Adrenal gland (tissue), 9 donors: ENCODE measurements at regions not wholly inside any gene's neighbourhood (a gene's known extent, or its start where the extent isn't known, plus 50 kb on each side); places are given as distances from the start of the nearest gene placed in this dataset.

Experiments
- DNase-seq, 7 donors: peaks; one replicate each; pipeline ENCODE4 v3.0.0-alpha.2; 2019 to 2020
- H3K27ac ChIP-seq, 5 donors: fragments of 200-600 bp; sonication (generic) in 4 of 5; 1 replicate in 3 of 5; 2 replicates in 2 of 5; pipeline versions ENCODE4 v1.5.1 to v1.8.0; 2016 to 2020; ENCODE audit warnings: mild to moderate bottlenecking in 1 of 5
- H3K27me3 ChIP-seq: fragments of 200-600 bp; 2 replicates; pipeline ENCODE4 v1.8.0; 2021
- H3K36me3 ChIP-seq, 2 donors: fragments of 200-600 bp; replicated peaks in 1 of 2; 1 replicate in 1 of 2; 2 replicates in 1 of 2; pipeline versions ENCODE4 v1.5.1 to v1.8.0; 2018 to 2022
- H3K4me1 ChIP-seq, 2 donors: fragments of 200-600 bp; replicated peaks in 1 of 2; 1 replicate in 1 of 2; 2 replicates in 1 of 2; pipeline versions ENCODE4 v1.5.1 to v1.8.0; 2018 to 2021
- H3K4me3 ChIP-seq, 4 donors: fragments of 200-600 bp; sonication (generic) in 3 of 4; one replicate each; pipeline ENCODE4 v1.5.1; 2016 to 2018
- H3K9me3 ChIP-seq, 3 donors: fragments of 200-600 bp; sonication (generic) in 1 of 3; replicated peaks in 1 of 3; 1 replicate in 2 of 3; 2 replicates in 1 of 3; pipeline versions ENCODE4 v1.5.1 to v1.8.0; 2016 to 2021
- POLR2A ChIP-seq, 2 donors: fragments of 450-650 bp; IDR thresholded peaks; one replicate each; pipeline ENCODE4 v1.6.1; 2017; ENCODE audit warnings: antibody characterized with exemption in 2 of 2, mild to moderate bottlenecking in 2 of 2, moderate library complexity in 1 of 2
- WGBS, 4 donors: extraction: QIAGEN DNeasy Blood & Tissue Kit in 2 of 4; methylation state at CpG; one replicate each; pipeline versions ENCODE4 v1.1.5 to v1.1.7; 2013 to 2017; 5-methylcytosine and 5-hydroxymethylcytosine counted together
- intact Hi-C, 2 donors: fragments of 100-400 bp; cut with DNase I; formaldehyde crosslinking; loops; one replicate each; pipeline versions ENCODE4 v1.14.1 to v1.15.0; 2022 to 2023
- TF ChIP-seq, protein P1 (sequence below), 6 experiments: fragments of 450-650 bp in 4 of 6; fragments of 200-600 bp in 2 of 6; sonication (generic) in 1 of 6; IDR thresholded peaks; 1 replicate in 5 of 6; 2 replicates in 1 of 6; pipeline versions ENCODE4 v1.5.1 to v1.8.0; 2016 to 2021; ENCODE audit warnings: antibody characterized with exemption in 6 of 6, mild to moderate bottlenecking in 2 of 6, moderate library complexity in 1 of 6
- donor health status: healthy with polysubstance abuse.
- donor health status: Bipolar disorder and iron deficiency.
- donor health status: DM: yes; HTN: yes; CAD: no.
- donor health status: DM: no; HTN: no; CAD: no.
- donor health status: DM: no; HTN: no; CAD: no.

GRCh38 chr10:21061184-21061583, 164.1 kb upstream of the NEBL start:
- Histone ChIP-seq H3K4me3 (no peak overlapping the region), H3K27ac (no peak overlapping the region), H3K27me3 (no peaks in the 10 kb centered on the region), H3K36me3 (no peaks in the 10 kb centered on the region), H3K4me1 (no peaks in the 10 kb centered on the region), H3K9me3 (peaks cover 0 to 10% (median 0%) of the 10 kb centered on the region in 3 donors)
- no peak for DNase-seq
- 87 to 95% (median 90%) methylated on average over 2 of the region's 2 CpGs for WGBS, 4 donors
- TF ChIP-seq, protein P1, sequence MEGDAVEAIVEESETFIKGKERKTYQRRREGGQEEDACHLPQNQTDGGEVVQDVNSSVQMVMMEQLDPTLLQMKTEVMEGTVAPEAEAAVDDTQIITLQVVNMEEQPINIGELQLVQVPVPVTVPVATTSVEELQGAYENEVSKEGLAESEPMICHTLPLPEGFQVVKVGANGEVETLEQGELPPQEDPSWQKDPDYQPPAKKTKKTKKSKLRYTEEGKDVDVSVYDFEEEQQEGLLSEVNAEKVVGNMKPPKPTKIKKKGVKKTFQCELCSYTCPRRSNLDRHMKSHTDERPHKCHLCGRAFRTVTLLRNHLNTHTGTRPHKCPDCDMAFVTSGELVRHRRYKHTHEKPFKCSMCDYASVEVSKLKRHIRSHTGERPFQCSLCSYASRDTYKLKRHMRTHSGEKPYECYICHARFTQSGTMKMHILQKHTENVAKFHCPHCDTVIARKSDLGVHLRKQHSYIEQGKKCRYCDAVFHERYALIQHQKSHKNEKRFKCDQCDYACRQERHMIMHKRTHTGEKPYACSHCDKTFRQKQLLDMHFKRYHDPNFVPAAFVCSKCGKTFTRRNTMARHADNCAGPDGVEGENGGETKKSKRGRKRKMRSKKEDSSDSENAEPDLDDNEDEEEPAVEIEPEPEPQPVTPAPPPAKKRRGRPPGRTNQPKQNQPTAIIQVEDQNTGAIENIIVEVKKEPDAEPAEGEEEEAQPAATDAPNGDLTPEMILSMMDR (IDR thresholded peaks at IDR 0.05): no peak
- TF ChIP-seq POLR2A (IDR thresholded peaks at IDR 0.05): no peak
- intact Hi-C loops: no loop called here

- Histone ChIP-seq H3K4me3 (no peak overlapping the region), H3K27me3 (no peaks in the 10 kb centered on the region), H3K4me1 (no peaks in the 10 kb centered on the region), H3K27ac (no peak overlapping the region), H3K9me3 (peaks cover 0 to 10% (median 0%) of the 10 kb centered on the region in 3 donors), H3K36me3 (no peaks in the 10 kb centered on the region)
- WGBS, 4 donors: 70 to 79% (median 76%) methylated on average over 4 of the region's 4 CpGs
- intact Hi-C loops: no loop called here
- DNase-seq: no peak
- TF ChIP-seq, protein P1 (IDR thresholded peaks at IDR 0.05): no peak
- TF ChIP-seq POLR2A (IDR thresholded peaks at IDR 0.05): no peak
Observed at GRCh38 chr10:21060626-21061025, 163.5 kb upstream of the NEBL start.

DNA sequence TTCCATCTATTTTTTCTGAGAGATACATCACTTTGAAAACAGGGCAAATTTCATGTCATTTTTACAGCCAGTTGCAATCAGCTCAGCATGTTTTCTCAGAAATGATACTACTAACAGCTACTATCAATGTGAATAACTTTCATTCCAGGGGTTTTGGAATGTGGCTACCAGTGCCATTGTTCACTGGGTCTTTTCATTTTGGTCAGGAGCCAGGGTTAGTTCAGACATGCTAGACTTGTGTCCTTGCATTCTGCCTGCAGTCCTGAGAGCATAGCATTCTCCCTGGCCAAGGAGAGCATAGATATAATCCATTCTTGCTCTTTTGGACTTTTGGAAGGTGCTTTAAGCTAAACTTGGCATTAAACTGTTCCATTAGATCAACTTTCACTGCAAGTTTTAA, 160.9 kb upstream of the NEBL start:
- Histone ChIP-seq H3K27ac (no peak overlapping the region), H3K27me3 (no peaks in the 10 kb centered on the region), H3K4me1 (no peaks in the 10 kb centered on the region), H3K9me3 (peaks cover 0 to 10% (median 0%) of the 10 kb centered on the region in 3 donors), H3K4me3 (no peak overlapping the region), H3K36me3 (no peaks in the 10 kb centered on the region)
- TF ChIP-seq, protein P1 (IDR thresholded peaks at IDR 0.05): no peak
- no peak for TF ChIP-seq POLR2A (IDR thresholded peaks at IDR 0.05)
- no peak for DNase-seq
- intact Hi-C loops: no loop called here

- Histone ChIP-seq H3K27ac (no peak overlapping the region), H3K36me3 (no peaks in the 10 kb centered on the region), H3K4me3 (no peak overlapping the region), H3K4me1 (no peaks in the 10 kb centered on the region), H3K27me3 (no peaks in the 10 kb centered on the region), H3K9me3 (peaks cover 0 to 10% (median 0%) of the 10 kb centered on the region in 3 donors)
- intact Hi-C loops: no loop called here
- WGBS, 4 donors: 79 to 91% (median 83%) methylated on average over 7 to 8 of the region's 8 CpGs
- DNase-seq: no peak
- TF ChIP-seq POLR2A (IDR thresholded peaks at IDR 0.05): no peak
- TF ChIP-seq, protein P1 (IDR thresholded peaks at IDR 0.05): no peak
Observed at GRCh38 chr10:21057436-21057835, 160.3 kb upstream of the NEBL start.
